ENCODE measurements at regions not wholly inside any gene's neighbourhood (a gene's known extent, or its start where the extent isn't known, plus 50 kb on each side); places are given as distances from the start of the nearest gene placed in this dataset.
"Not testable (repeated sequence)": the region's sequence is repeated elsewhere in the genome, so short reads cannot be mapped to it uniquely, and the experiment has no call there.

GRCh38 chr17:55909776-55910175 is 158.9 kb downstream of the PCTP start:
- DNase-seq: no peak

- no peak for DNase-seq
These were observed 160.3 kb downstream of the PCTP start for GRCh38 chr17:55911186-55911585.

GRCh38 chr17:55925440-55925839 is 174.6 kb downstream of the PCTP start:
- no peak for DNase-seq

GRCh38 chr17:55926276-55926990 is 175.6 kb downstream of the PCTP start:
- DNase-seq: no peak

- no peak for DNase-seq
These were observed 179.5 kb downstream of the PCTP start for GRCh38 chr17:55930291-55930809.

- no peak for DNase-seq
These were observed 180.6 kb downstream of the PCTP start for GRCh38 chr17:55931446-55931845.

- DNase-seq: no peak
These were observed 182.1 kb downstream of the PCTP start for GRCh38 chr17:55932973-55933372.

GRCh38 chr17:55939181-55939810 is 188.4 kb downstream of the PCTP start:
- not testable (repeated sequence) for DNase-seq

- no peak for DNase-seq
These were observed 193.5 kb upstream of the ANKFN1 start for GRCh38 chr17:55959756-55960155.

- no peak for DNase-seq
These were observed 191.9 kb upstream of the ANKFN1 start for GRCh38 chr17:55961386-55961785.

- DNase-seq: no peak
These were observed 190.3 kb upstream of the ANKFN1 start for GRCh38 chr17:55962951-55963401.

GRCh38 chr17:55964191-55964590 is 189.1 kb upstream of the ANKFN1 start:
- no peak for DNase-seq

- no peak for DNase-seq
These were observed 188.2 kb upstream of the ANKFN1 start for GRCh38 chr17:55965051-55965450.

- no peak for DNase-seq
These were observed 183.5 kb upstream of the ANKFN1 start for GRCh38 chr17:55969562-55970324.

GRCh38 chr17:55978578-55978977 is 174.7 kb upstream of the ANKFN1 start:
- DNase-seq: no peak

GRCh38 chr17:55983096-55983495 is 170.2 kb upstream of the ANKFN1 start:
- no peak for DNase-seq

GRCh38 chr17:55986817-55987216 is 166.5 kb upstream of the ANKFN1 start:
- DNase-seq: no peak

- DNase-seq: no peak
These were observed 164.4 kb upstream of the ANKFN1 start for GRCh38 chr17:55988861-55989260.

- DNase-seq: no peak
These were observed 162.8 kb upstream of the ANKFN1 start for GRCh38 chr17:55990332-55991006.

GRCh38 chr17:55996826-55997225 is 156.4 kb upstream of the ANKFN1 start:
- peak; percentile 3 for DNase-seq

- no peak for DNase-seq
These were observed 152.9 kb upstream of the ANKFN1 start for GRCh38 chr17:56000411-56000810.

GRCh38 chr17:56002656-56003055 is 150.6 kb upstream of the ANKFN1 start:
- DNase-seq: not testable (repeated sequence)
